ENCODE measurements at regions not wholly inside any gene's neighbourhood (a gene's known extent, or its start where the extent isn't known, plus 50 kb on each side); places are given as distances from the start of the nearest gene placed in this dataset.
"Not testable (repeated sequence)": the region's sequence is repeated elsewhere in the genome, so short reads cannot be mapped to it uniquely, and the experiment has no call there.

- no peak for DNase-seq
Measured at GRCh38 chr7:68875857-68876256, 722.4 kb upstream of the AUTS2 start.

DNA sequence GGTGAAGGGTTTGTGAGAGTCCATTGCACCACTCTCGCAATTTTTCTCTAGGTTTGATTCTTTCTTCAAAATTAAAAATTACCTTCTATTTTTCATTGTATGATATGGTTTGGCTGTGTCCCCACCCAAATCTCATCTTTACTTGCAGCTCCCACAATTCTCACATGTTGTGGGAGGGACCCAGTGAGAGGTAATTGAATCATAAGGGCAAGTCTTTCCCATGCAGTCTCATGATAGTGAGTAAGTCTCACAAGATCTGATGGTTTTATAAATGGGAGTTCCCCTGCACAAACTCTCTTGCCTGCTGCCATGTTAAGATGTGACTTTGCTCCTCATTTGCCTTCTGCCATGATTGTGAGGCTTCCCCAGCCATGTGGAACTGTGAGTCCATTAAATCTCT, 711.2 kb upstream of the AUTS2 start:
- not testable (repeated sequence) for DNase-seq

DNA sequence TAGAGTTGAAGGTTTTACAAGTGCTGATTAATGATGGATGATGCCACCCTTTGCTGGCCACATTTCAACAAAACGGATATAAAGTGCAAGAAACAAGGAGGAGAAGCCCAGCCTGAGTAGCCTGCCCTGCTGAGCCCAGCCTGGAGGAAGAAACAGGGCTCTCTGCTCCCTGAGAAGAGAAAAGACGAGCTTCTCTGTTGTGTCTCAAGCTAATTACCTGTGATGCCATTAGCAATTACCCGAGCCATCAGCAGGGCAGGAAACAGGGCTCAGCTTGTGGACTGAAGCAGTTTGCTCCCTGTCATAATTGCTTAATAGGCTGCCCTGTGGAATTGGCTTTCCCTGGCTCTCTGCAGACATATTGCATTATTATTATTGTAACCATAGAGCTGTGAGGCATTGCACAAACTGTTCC, 709.3 kb upstream of the AUTS2 start:
- no peak for DNase-seq

DNA sequence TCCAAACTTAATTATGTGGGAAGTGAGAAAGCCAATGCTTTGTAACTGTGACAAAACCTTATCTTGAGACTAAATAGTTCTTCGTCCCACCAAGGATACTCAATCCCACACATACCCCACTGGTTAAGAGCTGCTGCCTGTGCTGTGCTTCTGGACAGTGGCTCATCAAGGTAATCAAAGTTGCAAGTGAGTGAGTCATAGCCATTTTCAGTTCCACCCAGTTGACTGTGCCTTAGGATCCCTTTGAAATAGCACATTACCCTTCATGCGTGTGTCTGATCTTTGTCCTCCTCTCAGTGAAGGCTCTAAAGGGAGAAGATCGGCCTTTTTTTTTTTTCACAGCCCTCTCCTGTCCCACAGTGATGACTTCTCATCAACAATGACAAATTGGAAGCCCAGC, 706.0 kb upstream of the AUTS2 start:
- no peak for DNase-seq

- DNase-seq: no peak
Measured at GRCh38 chr7:68893411-68893810, 704.9 kb upstream of the AUTS2 start.

DNA sequence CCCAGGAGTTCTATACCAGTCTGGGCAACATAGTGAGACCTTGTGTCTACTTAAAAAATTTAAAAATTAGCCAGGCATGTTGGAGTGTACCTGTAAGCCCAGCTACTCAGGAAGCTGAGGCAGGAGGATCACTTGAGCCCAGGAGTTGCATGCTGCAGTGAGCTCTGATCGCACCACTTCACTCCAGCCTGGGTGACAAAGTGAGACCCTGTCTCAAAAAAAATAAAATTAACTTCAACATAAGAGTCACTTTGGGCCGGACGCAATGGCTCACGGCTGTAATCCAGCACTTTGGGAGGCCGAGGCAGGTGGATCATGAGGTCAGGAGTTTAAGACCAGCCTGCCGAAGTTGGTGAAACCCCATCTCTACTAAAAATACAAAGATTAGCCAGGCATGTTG, 699.1 kb upstream of the AUTS2 start:
- DNase-seq: not testable (repeated sequence)

GRCh38 chr7:68900096-68900495, 698.2 kb upstream of the AUTS2 start:
- no peak for DNase-seq

GRCh38 chr7:68904630-68905029, 693.6 kb upstream of the AUTS2 start:
- DNase-seq: no peak

GRCh38 chr7:68911754-68912153, 686.5 kb upstream of the AUTS2 start:
- no peak for DNase-seq

GRCh38 chr7:68914006-68914405, 684.3 kb upstream of the AUTS2 start:
- no peak for DNase-seq

GRCh38 chr7:68917041-68917651, 681.1 kb upstream of the AUTS2 start:
- no peak for DNase-seq

GRCh38 chr7:68918621-68919020, 679.7 kb upstream of the AUTS2 start:
- DNase-seq: no peak

- DNase-seq: no peak
Measured at GRCh38 chr7:68922850-68923249, 675.4 kb upstream of the AUTS2 start.

GRCh38 chr7:68925241-68925640, 673.0 kb upstream of the AUTS2 start:
- no peak for DNase-seq

- no peak for DNase-seq
Measured at GRCh38 chr7:68929781-68930261, 668.5 kb upstream of the AUTS2 start.

GRCh38 chr7:68936471-68937035, 661.7 kb upstream of the AUTS2 start:
- DNase-seq: no peak

DNA sequence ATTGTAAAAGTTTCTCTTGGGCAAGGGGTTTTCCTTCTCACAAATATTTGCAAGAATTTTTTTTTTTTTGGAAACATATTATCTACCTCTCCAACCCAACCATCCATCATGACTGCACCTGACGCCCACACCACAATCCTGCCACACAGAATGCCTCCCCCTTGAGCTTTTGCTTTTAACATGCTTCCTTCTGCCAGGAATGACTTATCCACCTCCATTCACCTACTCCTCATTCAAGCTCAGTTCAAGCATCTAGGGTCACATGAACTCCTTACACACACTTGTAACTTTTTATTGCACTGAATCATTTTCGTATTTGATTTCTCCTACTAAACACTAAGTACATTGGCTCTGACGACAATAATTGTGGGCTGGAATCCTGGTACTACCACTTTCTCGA, 660.1 kb upstream of the AUTS2 start:
- DNase-seq: no peak

DNA sequence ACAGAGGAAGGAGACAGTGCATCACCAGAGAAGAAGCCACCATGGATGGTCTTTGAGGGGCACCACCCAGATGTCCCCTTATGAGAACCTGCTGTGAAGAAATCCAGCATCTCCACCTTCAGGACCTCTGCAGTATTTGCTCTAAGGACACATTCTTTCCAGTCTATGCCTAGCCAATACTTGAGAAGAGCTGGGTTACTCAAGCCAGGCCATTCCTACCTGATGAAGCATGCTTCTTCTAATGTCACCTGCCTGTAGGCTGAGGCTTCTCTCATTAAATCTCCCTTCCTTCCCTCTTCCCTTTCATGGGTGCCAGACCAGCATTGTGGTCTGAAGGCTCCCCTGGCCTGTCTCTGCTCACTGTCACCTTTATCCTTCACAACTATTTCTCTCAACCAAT, 654.5 kb upstream of the AUTS2 start:
- DNase-seq: no peak

GRCh38 chr7:68955656-68956055, 642.6 kb upstream of the AUTS2 start:
- no peak for DNase-seq

DNA sequence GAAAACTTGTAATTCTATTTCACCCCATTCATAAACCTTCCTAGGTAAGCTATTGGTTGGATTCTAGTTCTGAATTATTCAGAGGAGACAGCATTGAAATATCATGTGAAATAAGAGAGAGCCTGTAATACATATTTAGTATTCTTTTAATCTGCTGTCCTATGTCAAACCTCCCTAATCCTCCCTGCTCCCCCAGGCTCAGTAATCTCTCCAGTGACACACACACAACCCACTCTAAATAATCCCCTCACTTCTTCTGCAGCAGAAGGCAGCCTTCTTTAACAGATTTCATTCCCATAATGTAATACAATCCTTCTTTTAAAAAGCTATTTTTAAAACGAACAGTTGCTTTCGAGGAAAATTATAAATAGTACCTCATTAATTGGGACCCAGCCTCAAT, 639.7 kb upstream of the AUTS2 start:
- DNase-seq: no peak

DNA sequence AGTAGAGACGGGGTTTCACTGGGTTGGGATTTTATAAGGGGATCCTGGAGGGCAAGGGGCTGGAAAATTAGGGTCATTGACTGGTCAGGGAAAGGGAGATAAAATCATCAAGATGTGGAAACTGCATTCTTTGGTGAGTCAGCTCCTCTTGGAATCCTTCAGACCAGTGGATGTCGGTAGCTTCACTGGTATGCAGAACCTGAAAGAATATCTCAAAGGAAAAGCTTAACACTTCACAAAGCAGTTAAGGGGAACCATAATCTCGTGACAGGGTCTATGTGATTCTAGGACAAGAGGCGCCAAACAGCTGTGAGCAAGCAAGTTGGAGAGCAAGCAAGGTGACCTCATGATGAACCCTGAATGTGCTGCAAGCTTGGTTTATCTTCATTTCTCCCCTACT, 634.7 kb upstream of the AUTS2 start:
- no peak for DNase-seq

DNA sequence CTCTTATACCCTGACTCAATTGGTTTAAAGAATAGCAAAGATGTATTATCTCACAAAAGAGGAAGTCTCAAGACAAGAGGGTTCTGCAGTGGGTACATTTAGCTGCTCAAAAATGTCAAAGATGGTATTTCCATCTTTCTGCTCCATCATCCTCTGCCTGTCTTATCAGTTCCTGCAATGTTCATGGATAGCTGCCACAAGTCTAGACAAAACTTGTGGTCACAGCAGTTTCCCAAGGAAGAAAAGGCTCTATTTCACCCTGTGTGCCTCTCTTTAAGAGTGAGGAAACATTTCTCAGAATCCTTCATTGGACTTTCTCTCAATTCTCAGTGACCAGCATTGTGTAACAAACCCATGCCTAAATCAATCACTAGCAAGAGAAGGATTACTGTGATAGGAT, 634.2 kb upstream of the AUTS2 start:
- DNase-seq: no peak

DNA sequence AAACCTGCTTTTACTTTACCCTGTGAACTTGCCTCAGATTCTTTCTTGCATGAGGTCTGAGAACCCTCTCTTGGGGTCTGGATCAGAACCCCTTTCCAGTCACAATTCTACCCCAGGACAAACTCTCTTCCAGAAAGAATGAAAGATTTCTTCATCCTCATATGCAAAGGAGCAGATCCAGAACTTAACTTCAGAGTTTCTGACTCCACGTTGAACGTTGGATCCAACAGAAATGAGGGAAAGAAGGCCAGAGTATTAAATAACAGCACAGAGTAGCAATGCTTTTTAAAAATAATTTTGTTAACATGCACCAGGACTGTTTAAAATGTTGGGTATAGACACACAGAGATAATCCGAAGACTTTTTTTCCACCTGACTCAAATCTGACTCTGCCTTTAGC, 632.9 kb upstream of the AUTS2 start:
- DNase-seq: no peak

DNA sequence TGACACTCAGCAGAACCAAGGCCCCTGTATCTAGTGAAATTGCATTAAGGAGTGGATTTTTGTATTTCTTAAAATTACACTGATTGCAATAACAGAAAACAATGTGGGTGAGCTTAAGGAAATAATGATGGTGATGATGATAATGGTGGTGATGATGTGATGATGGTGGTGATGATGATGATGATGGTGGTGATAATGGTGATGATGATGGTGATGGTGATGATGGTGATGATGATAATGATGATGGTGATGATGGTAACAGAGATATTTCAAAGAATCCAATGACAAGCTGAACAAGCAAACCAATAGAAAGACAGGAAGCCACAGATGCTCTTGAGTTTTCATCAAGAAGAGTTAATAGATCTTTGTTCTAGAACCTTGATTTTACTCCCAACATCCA, 630.7 kb upstream of the AUTS2 start:
- no peak for DNase-seq

- DNase-seq: no peak
Measured at GRCh38 chr7:68969571-68969970, 628.7 kb upstream of the AUTS2 start.

All from AML-193 (cell line).